ENCODE measurements at regions not wholly inside any gene's neighbourhood (a gene's known extent, or its start where the extent isn't known, plus 50 kb on each side); places are given as distances from the start of the nearest gene placed in this dataset.
"Not testable (repeated sequence)": the region's sequence is repeated elsewhere in the genome, so short reads cannot be mapped to it uniquely, and the experiment has no call there.

GRCh38 chr12:94916663-94917062 lies 86.8 kb downstream of the NDUFA12 start:
- ChIA-PET CTCF (no interaction called here), POLR2A (no interaction called here)

GRCh38 chr12:94909663-94910062 lies 93.8 kb downstream of the NDUFA12 start:
- ChIA-PET POLR2A (no interaction called here), CTCF (no interaction called here)

- CTCF ChIA-PET, POLR2A ChIA-PET: not testable (repeated sequence)
Measured at GRCh38 chr12:94905749-94906148, 97.7 kb downstream of the NDUFA12 start.

GRCh38 chr12:94900496-94900895 lies 103.0 kb downstream of the NDUFA12 start:
- ChIA-PET CTCF (no interaction called here), POLR2A (no interaction called here)

GRCh38 chr12:94898388-94898787 lies 105.1 kb downstream of the NDUFA12 start:
- ChIA-PET POLR2A (no interaction called here), CTCF (no interaction called here)

GRCh38 chr12:94892544-94893267 lies 110.8 kb downstream of the NDUFA12 start:
- POLR2A ChIA-PET: no interaction called here

GRCh38 chr12:94889445-94890210 lies 113.9 kb downstream of the NDUFA12 start:
- ChIA-PET CTCF (no interaction called here), POLR2A (no interaction called here)

More at GRCh38 chr12:94892544-94893267, 110.8 kb downstream of the NDUFA12 start:
- CTCF ChIA-PET: no interaction called here

- POLR2A ChIA-PET: no interaction called here
- CTCF ChIA-PET: no interaction called here
Measured at GRCh38 chr12:94879542-94879941, 124.0 kb downstream of the NDUFA12 start.

- CTCF ChIA-PET: interaction anchor here (0.8 kb wide), 1 partner anchor 10 kb away, joined by 4 read pairs; no protein-coding TSS in a partner anchor
- POLR2A ChIA-PET: no interaction called here
Measured at GRCh38 chr12:94875525-94875924, 128.0 kb downstream of the NDUFA12 start.

GRCh38 chr12:94874518-94875302 lies 128.8 kb downstream of the NDUFA12 start:
- ChIA-PET CTCF (no interaction called here), POLR2A (no interaction called here)

GRCh38 chr12:94873734-94874517 lies 129.6 kb downstream of the NDUFA12 start:
- ChIA-PET CTCF (no interaction called here), POLR2A (no interaction called here)

GRCh38 chr12:94872971-94873733 lies 130.3 kb downstream of the NDUFA12 start:
- ChIA-PET POLR2A (no interaction called here), CTCF (no interaction called here)

GRCh38 chr12:94872671-94872970 lies 130.9 kb downstream of the NDUFA12 start:
- CTCF ChIA-PET: no interaction called here

GRCh38 chr12:94872007-94872653 lies 131.4 kb downstream of the NDUFA12 start:
- CTCF ChIA-PET: no interaction called here

More at GRCh38 chr12:94872671-94872970, 130.9 kb downstream of the NDUFA12 start:
- POLR2A ChIA-PET: no interaction called here

GRCh38 chr12:94870511-94870910 lies 133.0 kb downstream of the NDUFA12 start:
- ChIA-PET CTCF (interaction anchor here (0.6 kb wide), 1 partner anchor 668 kb away, joined by 3 read pairs; no protein-coding TSS in a partner anchor), POLR2A (no interaction called here)

More at GRCh38 chr12:94872007-94872653, 131.4 kb downstream of the NDUFA12 start:
- POLR2A ChIA-PET: no interaction called here

GRCh38 chr12:94868161-94868560 lies 135.3 kb downstream of the NDUFA12 start:
- POLR2A ChIA-PET: no interaction called here
- CTCF ChIA-PET: no interaction called here

GRCh38 chr12:94867066-94867855 lies 136.2 kb downstream of the NDUFA12 start:
- POLR2A ChIA-PET: no interaction called here
- CTCF ChIA-PET: no interaction called here

- POLR2A ChIA-PET: no interaction called here
- CTCF ChIA-PET: interaction anchor here (0.6 to 1.6 kb wide), 2 partner anchors 11 to 101 kb away, joined by 3 to 4 read pairs; no protein-coding TSS in a partner anchor
Measured at GRCh38 chr12:94864987-94865386, 138.5 kb downstream of the NDUFA12 start.

Data from activated CD8-positive, alpha-beta memory T cell treated with anti-CD3 and anti-CD28 coated beads for 36 hours (primary cell).